ENCODE measurements at regions not wholly inside any gene's neighbourhood (a gene's known extent, or its start where the extent isn't known, plus 50 kb on each side); places are given as distances from the start of the nearest gene placed in this dataset.

DNA sequence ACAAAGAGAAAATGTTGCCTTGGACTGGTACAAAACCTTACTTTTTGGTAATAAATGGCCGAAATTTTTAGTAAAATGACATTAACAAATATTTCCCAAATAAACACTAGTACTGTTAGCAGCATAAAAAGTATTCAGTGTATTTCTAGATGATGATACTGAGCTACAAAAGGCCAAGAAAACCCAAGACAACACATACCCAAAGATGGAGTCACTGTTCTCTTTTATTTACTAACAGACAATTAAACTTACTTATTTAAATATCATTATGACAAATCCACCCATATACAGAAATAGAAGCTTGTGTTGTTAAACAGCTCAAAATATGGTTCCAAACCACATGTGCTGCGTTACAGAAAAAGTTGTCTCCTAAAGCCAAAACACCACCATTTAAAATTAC, 239.9 kb downstream of the ZEB2 start:
- no peak for DNase-seq

DNA sequence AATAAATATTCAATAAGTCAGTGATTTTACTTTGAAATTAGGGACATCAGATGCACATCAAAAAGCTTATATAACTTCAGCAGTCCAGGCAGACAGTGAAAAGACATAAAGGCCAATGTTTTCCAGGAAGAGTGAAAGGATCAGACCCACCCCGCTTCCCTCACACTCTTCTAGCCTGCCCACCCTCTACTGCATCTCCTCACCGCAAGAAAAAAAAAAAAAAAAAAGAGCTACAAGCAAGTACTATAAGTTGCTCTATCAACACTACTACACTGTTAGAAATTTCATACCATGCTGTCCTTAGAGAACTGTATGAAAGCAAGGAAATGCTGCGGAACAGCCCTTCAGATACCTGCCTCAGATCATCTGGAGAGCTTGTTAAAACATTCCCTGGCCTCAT, 240.8 kb downstream of the ZEB2 start:
- no peak for DNase-seq

DNA sequence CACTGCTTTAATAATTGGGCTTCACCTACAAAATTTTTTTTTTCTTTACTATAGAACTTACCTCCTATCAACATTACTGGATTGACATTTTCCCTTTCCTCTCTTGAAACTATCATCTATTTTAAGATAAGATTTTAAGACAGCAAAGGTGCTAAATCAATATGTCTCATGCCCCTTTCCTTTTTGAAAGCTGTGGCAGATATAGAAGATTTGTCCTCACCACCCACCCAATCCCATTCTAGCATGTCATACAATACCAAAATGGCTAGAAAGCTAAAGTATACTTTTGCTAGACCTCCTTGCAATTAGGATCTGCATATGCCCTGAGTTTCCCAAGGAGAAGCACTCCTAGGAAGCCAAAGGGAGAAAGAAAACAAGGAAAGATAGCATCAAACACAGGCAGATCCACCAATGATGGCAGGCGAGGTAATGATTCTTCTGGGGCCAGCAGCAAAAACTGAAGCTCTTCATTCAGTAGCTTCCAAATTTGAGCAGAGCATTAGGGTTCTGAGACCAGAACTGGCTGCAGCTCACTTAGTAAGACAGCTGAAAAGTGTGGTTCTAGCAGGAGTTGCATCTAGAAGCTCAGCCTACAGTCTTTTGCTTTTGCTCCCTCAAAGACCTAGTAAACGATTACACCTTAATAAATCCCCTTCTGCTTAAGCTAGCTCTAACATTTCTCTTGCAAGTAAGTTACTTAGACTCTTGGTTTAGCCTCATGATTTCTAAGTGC, 242.1 kb downstream of the ZEB2 start:
- DNase-seq, result no peak

DNA sequence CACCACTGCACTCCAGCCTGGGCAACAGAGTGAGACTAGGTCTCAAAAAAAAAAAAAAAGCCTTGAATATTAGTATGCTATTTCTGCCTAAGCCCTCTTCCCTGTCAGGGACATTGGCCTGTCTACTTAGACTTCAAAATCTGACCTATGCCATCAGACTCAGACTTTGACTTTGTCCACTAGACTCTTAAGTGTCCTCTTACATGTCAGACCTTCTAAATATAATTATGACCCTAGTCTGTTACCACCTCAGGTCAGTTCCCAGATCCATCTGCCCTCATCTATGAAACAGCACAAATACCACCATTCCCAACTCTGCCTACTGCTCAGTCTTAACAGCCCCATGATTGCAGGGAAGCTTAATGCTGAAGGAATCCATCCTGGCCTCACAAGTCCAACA, 244.6 kb downstream of the ZEB2 start:
- no peak for DNase-seq

DNA sequence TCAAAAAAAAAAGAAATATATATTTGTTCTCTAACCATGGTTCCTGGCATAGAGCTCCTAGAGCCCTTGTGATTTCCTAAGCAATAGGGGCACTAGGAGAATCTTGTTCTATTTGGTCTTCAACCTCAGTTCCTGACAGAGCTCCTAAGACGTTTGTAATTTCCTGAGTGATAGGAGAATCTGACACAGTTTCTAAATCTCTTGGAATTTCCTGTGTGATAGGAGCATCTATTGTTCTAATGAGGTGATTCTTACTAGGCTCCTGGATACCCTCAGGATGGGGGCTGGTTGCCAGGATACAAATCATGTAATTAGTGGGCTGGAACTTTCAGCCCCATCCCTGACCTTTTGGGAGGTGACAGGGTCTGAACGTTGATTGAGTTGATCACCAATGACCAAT, 245.8 kb downstream of the ZEB2 start:
- no peak for DNase-seq

DNA sequence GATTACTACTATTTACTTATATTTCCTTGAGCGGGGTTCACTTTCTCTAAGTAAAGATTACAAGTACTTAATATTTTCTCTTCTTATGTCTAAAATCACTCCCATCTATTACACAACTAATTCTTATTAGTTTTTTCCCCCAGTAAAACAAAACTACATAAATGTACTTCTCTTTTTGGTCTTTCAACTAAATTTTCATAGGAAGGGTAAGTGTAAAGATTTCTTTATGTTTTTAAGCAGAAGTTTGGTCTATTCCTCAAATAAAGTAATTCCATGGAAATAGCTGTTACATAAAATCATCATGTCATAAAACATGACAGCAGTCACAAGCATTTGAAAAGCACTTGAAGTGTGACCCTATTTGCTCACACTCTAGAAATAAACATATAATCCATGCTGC, 249.0 kb downstream of the ZEB2 start:
- no peak for DNase-seq

DNA sequence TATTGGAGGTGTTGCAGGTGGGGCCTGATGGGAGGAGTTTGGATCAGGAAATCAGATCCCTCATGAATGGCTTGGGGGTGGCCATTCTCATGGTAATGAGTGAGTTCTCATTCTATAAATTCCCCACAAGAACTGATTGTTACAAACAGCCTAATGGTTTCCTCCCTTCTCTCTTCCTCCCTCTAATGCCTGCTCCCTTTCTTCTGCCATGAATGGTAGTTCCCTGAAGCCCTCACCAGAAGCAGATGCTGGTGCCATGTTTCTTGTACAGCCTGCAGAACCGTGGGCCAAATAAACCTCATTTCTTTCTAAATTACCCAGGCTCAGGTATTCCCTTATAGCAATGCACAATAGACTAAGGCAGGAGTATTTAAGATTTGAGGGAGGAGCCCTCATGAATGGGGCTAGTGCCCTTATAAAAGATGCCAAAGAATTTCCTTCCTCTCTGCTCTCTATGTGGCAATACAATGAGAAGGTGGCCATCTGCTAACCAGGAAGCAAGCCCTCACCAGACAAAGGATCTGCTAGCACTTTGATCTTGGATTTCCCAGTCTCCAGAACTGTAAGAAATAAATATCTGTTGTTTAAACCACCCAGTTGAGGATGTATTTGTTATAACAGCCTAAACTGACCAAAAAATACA, 251.8 kb downstream of the ZEB2 start:
- no peak for DNase-seq

DNA sequence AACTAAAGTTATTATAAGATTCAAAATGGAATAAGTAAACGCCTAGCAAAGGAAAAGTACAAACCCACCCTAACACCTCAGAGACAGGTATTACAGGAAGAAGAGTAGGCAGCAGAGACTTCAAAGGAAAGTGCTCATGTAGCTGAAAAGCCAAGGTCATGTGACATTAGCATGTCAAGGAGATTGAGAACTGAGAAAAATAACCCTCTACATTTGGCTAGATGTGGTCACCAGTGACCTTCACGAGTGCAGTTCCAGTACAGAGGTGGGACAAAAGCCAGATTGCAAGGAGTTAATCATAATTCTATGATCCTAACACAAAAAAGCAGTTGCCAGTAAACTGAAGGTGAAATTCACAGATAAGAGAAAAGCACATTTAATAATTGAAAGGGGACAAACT, 252.7 kb downstream of the ZEB2 start:
- DNase-seq, result no peak

DNA sequence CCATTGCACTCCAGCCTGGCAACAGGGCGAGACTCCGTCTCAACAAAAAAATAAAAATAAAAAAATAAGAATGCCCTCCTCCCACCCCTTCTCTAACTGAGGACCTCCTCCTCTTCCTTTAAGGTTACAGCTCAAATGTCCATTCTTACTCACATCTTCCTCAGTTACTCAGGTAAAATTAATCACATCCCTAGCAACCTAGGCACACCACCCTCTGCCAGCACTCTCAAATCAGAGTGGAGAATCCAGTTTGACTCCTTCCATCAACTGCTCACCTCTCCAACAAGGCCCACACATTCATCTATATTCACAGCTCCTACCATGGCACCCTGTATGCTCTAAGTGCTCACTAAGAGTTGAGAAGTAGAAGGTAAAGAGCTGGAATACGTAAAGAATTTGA, 254.3 kb downstream of the ZEB2 start:
- DNase-seq, result no peak

DNA sequence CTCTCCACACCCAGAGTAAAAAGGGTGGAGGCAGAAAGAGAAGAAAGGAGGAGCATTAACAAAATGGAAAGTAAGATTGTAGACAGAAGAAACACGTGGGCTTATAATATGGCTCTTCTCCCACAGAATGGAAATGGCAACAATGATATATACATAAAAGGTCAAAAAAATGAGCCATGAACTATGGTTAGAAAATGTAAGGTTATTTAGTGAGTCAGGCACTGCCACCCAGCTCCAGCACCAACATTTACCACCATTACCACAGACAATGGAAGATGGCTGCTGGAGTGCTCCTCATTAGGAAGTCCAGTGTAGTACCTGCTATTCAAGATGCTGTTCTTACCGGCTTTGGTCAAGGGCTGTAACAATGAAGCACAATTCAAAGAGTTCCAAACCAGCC, 258.0 kb downstream of the ZEB2 start:
- no peak for DNase-seq

DNA sequence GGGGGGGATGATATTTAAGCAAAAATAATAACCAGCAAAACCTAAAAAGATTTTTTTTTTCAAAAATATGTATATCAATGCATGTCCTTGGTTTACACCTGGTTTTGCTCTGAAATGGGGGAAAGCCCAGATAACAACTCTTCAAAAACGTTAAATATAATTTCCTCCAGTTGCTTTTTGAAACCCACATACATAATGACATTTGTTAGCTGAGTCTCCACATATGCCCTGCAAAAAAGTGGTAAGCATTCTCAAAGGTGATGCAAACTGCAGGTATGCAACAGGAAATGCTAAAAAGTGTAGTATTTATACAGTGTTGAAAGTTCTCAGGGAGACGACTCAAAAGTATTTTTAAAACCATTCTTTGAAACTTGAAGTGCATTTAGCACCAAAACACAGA, 258.6 kb downstream of the ZEB2 start:
- no peak for DNase-seq

DNA sequence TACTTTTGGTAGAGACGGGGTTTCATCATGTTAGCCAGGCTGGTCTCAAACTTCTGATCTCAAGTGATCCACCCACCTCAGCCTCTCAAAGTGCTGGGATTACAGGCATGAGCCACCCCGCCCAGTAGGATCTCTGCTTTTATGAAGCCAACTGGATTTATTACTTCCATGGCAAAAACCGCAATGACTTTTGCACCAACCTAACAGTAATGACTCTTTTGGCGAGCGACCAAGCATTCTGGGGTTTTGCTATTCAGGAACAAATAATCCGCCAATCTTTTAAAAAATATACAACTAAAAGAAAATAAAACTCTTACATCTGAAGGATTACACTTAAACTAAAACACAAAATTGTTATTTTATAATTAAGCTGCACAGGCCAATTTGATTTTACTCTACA, 260.6 kb downstream of the ZEB2 start:
- no peak for DNase-seq

DNA sequence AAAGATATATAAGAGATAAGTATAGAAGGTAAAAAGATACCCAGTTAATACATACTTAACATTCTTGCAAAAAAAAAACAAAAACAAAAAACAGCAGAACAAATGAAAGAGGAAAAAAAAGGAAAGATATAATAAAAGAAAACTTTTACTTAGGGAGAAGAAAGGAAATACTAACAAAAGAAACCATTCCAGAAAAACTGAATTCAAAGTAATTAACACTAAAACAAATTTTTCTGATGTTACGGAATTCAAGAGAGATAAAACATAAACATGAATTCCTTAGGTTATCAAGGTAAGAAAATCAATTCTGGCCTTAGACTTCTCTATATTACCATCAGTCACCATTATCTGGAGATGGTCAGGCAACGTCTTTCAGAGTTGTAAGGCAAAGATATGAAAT, 261.8 kb downstream of the ZEB2 start:
- DNase-seq, result no peak

DNA sequence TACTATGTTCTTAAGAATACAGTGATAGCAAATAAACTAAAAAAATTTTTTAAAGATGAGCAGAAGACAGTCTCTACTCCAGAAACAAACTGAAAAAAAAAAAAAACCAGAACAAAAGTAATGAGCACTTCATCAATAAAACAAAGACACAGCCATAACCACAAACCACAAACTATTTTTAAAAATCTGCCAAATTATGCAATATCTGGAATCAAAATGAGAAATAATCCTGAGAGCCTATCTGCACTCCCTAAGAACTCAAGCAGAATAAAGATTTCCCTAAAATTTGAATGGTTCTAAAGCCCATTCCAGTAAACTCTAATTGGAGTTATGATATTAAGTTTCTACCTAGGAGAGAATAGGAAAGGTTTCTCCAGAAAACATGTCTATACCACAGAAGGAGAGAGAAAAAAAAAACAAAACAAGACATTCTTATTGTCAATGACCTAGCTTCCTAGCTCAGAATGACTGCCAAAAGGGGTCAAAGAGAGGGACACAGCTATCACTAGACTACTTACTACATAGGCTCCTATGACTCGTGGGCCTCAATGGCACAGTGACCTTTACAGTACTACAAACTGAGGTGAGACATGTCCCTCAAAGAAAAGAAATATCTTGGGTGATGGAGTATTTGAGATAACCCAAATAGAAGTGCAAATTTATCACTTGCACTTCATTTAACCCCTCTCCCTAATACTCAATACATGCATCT, 262.8 kb downstream of the ZEB2 start:
- no peak for DNase-seq

DNA sequence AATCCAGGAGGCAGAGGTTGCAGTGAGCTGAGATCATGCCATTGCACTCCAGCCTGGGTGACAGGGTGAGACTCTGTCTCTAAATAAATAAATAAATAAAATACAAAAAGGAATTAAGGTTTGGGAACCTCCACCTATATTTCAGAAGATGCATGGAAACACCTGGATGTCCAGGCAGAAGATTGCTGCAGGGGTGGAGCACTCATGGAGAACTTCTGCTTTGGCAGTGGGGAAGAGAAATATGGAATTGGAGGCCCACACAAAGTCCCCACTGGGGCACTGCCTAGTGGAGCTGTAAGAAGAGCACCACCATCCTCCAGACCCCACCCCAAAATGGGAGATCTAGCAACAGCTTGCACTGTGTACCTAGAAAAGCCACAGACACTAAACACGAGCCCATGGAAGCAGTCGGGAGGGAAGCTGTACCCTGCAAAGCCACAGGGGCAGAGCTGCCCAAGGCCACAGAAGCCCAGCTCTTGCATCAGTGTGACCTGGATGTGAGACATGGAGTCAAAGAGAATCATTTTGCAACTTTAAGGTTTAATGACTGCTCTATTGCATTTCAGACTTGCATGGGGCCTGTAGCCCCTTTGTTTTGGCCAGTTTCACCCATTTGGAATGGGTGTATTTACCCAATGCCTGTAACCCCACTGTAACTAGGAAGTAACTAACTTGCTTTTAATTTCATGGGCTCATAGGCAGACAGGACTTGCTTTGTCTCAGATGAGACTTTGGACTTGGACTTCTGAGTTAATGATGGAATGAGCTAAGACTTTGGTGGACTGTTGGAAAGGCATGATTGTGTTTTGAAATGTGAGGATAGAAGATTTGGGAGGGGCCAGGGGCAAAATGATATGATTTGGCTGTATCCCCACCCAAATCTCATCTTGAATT, 265.3 kb downstream of the ZEB2 start:
- no peak for DNase-seq

DNA sequence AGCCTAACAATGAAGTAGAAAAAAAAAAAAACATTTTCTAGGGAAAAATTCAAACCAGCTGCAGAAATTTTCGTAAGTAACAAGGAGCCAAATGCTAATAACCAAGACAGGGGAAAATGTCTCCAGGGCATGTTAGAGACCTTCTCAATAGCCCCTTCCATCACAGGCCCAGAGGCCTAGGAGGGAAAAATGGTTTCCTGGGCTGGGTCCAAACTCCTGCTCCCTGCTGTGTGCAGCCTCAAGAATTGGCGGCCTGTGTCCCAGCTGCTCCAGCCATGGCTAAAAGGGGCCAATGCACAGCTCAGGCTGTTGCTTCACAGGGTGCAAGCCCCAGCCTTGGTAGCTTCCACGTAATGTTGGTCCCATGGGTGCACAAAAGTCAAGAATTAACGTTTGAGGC, 266.2 kb downstream of the ZEB2 start:
- DNase-seq, result no peak

DNA sequence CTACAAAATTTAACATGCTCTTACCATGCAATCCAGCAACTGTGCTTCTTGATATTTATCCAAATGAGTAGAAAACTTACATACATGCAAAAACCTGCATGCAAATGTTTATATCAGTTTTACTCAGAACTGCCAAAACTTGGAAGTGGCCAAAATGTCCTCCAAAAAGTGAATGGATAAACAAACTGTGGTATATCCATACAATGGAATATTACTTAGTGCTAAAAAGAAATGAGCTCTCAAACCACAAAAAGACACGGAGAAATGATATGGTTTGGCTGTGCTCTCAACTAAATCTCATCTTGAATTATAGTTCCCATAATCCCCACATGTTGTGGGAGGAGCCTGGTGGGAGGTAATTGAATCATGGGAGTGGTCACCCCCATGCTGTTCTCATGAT, 267.2 kb downstream of the ZEB2 start:
- no peak for DNase-seq

DNA sequence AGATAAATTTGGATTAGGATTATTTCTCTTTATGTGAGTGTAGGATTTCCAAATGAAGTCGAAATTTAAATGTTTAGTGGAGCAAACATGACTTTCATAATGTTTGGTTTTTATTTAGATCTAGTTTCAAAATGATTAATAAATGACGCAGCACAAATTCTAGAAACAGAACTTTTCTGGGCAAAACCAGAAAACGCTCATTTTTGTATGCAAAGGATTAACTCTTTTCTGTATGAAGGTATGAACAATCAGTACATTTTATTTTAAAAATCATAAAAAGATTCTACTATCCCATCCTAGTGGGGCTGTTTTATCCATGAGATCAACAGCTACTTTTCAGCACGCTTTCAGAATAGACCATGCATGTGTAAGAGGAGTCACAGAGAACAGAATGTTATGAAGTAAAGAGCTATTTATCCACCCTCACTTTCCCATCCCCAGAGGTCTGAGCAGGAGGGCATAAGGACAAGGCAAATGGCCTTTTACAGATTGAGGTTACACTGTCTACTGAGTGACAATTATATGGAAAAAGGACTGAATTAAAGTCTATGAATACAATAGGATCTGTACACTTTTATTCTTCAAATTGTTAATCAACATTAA, 270.8 kb downstream of the ZEB2 start:
- DNase-seq, result no peak

DNA sequence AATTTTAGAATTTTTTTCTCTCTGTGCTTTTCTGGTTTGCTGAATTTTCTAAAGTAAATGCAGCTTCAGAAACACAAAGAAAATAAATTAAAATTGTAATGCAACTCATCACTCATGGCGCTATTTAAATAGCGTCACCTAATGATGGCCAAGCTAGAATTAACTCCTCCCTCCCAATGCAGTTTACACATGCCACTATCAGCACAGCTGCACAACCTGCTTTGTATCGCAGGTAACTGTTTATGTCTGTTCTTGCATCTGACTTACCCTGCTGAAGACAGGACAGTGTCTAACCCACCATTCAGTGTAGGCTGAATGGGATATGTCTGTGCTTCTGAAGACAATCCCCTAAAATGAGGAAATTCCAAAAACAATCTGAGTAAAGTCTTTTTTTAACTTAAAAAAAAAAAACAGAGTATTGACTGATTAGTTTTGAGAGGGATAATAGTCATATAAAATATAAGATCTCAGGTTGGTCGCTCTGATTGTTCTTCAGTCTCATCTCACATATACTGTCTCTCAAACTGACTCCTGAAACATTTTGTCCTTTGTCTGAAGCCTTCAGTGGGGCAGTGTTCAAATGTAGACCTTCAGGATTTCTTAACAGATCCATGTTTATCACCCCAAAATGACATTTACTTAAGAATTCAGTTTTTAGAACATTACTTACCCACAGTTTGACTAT, 271.4 kb downstream of the ZEB2 start:
- no peak for DNase-seq

DNA sequence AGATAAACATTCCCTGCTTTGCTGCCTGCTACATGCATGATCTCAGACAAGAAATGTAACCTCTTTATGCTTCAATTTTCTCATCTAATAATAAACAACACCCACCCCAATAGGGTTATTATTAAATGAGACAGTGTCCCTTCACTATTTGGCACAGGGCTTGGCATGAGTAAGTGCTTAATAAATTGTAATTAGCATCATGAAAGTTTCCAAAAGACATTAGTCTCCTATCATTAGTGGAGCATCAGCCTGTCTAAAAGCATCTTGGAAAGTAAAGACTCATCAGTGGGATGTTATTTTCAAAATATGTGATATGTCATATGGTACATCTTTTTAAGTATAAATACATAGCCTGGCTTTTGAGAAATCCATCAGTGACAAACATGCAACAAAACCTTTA, 275.0 kb downstream of the ZEB2 start:
- DNase-seq, result no peak

DNA sequence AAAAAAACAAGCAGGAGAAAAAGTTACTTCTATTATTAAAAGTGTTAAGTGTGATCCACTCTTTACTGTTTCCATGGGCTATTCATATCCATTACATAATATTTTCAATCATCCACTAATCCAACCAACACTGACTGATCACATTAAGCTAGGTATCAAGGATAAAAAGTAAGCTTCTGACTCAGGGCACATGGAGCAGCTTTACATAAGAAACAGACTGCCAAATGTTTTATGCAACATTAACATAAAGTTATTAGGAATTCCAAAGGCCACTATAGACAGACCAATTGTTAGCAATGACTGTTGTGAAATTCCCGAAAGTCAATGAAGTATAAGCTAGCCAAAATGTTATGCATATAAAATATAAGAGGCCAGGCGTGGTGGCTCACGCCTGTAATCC, 277.6 kb downstream of the ZEB2 start:
- DNase-seq, result no peak

DNA sequence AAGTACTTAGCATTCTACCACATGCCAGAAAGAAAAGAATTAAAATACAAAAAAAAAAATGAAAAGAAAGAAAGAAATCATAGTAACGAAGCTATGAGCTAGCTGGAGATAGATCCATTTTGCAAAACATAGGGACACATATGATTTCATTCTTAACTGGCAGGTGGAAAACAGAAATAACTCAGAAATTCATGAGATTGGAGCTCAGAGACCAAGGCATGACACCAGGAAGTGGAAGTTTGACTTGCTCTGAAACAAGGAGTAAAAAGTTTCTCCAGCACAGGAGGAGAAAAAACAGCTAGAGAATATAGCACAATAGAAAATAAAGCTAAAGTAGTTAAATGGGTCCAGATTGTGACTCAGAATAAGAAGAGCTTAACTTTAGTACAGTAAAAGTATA, 278.1 kb downstream of the ZEB2 start:
- no peak for DNase-seq
